ENCODE measurements at regions not wholly inside any gene's neighbourhood (a gene's known extent, or its start where the extent isn't known, plus 50 kb on each side); places are given as distances from the start of the nearest gene placed in this dataset.

GRCh38 chr6:99138445-99138844 lies 190.7 kb upstream of the FBXL4 start:
- no peak for ATAC-seq

GRCh38 chr6:99137314-99137713 lies 189.6 kb upstream of the FBXL4 start:
- ATAC-seq = no peak

DNA sequence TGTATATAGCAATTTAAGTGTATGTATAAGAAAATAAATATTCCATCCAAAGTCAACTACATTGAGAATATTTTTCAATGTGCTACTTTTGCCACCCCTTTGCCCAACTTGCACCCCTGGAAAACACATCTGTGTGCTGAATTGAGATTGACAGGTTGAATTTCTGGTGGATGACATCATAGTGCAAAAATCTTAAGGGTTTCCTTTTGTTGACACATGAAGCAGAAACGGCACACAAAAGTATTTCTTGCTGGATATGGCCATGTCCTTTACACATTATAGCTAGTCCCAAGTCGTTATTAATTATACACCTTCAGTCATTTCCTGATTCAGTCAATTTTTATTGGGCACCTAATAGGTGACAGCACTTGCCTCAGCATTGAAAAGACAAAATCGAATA lies 188.7 kb upstream of the FBXL4 start:
- no peak for ATAC-seq

DNA sequence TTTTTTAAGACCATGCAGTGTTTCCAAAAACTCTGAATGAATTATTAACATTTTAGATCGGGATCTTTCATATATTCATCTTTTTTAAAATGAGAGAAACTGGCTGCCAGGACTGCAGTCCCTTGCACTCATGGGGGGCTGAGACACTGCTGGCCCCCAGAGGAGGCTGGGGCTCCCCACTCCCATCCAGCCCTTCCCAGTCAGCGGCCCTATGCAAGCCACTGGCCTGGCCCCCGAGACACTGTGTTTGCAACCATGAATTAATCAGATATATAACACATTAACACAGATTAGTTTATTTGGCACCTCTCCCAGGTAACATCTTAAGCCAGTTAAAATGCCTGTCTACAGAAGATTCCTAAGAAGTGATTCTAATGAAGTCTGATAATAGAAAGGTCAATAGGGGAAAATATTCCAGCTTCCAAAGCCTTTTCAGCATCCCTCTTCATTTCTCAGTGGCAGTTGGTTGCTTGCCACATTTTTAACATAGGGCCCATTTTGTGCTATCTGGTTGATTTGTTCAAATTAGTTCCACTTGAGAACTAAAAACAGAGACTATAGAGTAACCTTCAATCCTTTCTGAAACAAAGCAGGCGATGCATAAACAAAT lies 184.4 kb upstream of the FBXL4 start:
- no peak for ATAC-seq

DNA sequence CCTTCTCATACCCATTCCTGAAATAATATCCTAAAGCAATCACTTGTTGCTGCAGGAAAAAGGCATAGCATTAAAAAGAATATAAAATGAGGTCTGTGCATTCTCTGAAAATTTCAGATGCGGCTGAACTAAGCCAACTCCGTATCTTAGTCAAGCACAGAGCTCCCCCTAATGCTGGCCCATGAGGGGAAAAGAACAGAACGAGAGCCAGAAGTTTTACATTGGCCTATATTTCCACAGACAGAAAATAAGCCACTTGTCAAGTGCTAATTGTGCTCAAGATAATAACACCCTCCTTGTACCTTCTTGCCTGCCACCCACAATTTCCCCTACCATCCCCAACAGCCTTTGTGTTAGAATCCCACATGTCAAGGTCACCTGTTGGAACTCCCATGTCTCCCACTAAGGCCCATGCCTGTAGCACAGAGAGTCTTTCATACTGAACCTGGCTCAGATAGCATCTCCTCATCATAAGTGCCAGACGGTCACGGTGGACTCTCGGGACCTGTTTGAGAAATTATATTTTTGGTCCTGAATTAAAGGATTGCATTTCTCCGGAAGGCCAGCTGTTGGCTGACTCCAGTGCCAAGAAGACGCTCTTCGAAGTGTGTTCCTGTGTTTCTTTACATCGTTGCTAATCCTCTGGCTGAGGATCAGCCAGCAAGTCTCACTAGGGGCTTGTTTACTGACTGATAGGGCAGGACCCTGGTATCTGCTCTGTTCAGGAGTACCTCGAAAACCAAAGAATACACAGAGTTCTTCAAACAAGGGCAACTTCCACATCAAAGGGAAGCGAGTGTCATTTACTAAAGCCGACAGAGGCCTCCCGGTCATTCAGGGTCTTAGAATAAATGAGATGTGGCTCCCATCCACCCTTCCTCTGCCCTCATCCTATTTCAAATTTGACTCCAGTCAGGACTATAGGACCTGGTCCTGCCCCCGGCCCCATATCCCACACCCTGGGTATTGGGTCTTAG lies 183.4 kb upstream of the FBXL4 start:
- no peak for ATAC-seq

DNA sequence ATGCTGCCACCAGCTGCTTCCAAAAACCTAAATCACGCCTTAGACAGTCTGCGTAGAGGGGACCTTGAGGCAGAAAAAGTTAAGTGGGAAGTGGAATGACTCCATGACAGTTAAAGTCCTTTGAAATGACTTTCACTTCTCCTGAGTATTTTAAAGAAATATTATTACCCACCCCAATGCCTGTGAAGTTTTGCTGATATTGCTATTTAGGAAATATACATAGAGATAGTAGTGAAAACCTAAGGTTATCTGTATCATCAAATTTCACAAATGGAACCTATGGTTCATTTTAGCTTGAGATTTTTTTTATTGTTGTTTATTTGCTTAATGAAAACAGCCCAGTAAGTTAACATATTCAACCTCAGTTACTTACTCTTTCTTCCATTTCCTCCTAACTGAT lies 182.1 kb upstream of the FBXL4 start:
- ATAC-seq = no peak

GRCh38 chr6:99121748-99122147 lies 174.0 kb upstream of the FBXL4 start:
- ATAC-seq = peak; percentile 53

DNA sequence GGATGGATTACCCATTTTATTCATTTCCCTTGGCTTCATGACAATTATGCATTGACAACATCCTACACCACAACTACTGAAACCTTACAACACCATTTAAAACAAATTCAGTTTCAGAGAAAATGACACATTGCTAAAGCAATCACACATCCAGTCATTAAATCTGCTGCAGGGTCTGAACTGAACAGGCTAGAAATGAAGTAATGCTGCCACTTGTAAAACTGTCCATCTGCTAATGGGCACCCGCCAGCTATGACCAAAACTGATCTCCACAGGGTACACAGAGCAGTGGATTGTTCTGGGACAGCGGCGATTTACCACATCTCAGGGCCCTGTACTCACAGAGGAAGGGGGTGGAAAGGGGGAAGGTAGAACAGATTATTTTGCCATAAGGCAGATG lies 172.9 kb upstream of the FBXL4 start:
- no peak for ATAC-seq

DNA sequence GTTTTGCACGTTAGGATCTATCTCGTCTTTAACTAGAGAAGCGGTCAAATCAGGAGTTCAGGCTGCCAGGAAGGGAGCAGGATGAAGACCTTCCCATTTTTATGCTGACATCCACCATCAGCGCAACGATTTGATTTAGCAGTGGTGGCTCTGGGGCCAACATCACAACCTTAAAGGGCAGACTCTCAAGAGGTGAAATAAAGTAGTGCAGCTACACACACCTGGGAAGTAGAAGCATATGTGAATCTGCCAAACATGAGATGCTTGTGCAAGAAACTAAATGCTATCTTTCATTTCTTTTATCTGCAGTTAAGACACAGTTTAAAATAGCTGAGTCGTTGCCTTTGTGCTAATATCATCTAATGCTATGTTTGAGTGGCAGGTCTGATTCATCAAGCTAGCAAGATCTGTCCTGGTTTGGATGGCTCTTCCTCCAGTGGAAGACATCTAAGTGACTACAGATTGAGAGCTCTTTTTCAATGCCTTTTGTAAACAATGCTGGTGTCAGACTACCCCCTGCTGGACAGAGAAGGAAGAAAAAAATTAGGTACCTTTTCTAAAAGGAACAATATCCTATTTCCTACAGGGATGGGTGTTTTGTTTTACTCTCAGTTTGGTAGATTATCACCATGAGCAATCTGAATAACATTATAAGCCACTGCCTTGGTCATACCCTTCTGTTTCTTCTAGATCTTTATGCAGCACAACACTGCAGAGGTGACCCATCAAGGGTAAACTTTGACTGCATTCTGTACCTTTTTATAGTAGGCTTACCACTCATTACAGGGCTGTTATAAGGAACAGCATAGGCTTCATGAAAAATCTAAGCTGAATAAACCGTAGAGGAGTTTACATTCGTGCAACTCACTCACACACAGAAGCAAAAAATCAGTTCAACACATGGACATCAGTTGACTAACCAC lies 171.6 kb upstream of the FBXL4 start:
- ATAC-seq = peak; percentile 52

- ATAC-seq = no peak
Observed at GRCh38 chr6:99114769-99115406, 167.1 kb upstream of the FBXL4 start.

DNA sequence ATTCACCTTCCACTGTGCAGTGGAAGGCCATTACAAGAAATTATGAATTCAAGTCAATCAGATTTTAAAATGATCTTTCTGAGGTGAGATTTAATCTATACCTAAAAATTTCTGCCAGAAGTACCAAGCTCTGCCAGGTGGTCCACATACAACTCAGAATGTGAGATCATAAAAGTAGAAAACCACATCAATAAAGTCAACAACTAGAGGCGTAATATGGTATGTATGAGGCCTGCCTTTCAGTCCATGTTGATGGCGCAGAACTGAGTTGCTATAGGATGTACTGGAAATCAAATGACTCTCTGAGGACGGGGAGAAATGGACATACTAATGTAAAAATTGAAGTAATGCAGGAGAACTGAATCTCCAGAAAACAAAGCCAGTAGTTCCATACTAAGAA lies 163.8 kb upstream of the FBXL4 start:
- no peak for ATAC-seq

- ATAC-seq = no peak
Observed at GRCh38 chr6:99110029-99110428, 162.3 kb upstream of the FBXL4 start.

- ATAC-seq = no peak
Observed at GRCh38 chr6:99104218-99104617, 156.5 kb upstream of the FBXL4 start.

DNA sequence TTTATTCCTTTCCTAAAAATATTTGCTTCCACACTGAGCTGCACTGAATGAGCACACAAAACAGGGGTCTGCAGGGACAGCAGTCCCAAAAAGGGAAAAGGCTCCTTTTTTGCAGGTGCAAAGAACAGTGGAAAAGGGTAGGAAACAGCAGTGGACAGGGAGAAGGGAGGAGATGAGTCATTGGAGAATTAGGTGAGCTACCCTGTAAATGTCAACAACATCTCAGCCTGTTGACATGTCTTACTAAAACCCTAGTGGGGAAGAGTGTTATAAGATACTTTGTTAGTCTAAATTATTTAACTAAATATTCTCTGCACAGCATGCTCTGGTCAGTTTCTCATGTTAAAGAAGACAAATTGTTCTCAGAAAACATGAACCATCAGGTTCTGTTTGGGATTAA lies 151.5 kb upstream of the FBXL4 start:
- ATAC-seq = no peak

DNA sequence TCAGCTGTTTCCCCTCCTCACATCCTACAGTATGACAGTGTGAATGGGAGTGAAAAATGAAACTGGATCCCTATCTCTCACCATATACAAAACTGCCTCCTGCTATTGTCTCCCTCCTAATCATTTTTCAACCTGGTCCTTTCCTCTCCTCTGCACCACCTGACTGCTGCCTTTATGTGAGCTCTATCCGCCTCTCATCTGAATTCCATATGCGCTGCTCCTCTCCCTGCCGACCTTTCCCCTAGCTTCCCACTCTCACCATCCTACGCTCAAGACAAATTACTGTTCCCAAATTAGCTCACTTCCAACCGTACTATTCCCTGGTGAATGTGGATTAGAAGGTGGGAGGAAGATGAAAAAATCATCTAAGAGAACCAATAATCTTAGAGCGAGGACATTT lies 148.4 kb upstream of the FBXL4 start:
- ATAC-seq = no peak

DNA sequence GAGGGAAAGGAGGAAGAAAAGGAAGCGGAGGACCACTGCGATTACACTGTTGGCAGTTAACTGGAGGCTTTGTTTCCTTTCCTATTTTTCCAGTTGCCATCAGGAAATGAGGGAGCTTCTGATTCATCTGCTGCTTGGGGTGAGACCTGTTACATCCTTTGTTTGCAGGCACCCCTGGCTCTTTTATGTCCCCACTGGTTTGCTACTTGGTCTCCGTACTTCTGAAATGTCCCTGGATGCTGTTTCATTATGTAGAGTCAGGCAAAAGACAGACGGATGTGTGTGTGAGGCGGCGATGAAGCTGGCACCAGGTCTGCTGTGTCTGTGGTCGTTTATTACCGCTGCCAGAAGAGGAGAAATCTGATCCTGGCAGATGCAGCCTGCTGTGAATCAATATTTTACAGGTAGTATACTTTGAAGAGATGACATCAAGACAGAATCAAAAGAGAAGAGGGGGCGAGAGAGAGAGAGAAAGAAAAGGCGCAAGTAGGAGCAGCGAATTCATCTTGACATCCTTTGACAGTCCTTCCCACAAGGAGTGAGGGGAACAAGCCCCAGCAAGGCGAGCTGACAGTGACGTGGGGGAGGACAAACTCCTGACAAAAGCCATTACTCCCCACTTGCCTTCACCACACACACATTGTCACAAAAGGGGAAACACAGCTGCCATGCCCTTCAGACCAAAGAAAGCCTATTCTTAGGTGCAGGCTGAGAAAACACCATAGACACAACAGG lies 145.9 kb upstream of the FBXL4 start:
- no peak for ATAC-seq

DNA sequence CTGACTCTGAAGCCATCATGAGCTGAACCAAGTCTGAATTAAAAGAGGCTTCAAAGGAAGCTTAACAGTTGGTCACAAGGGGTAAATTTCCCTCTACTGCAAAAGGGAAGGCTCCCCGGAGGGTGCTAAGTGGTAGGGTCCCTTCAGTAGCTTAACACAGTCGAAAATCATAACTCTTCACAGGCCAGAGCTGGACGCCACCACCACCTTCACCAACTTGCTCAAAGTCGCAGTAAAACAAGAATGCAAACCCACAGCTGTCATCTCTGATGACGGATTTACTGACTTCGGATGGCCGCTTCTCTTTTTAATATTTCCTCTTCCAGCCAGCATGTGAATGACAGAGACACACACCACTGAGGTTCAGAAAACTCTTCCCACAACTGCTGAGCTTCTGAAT lies 144.7 kb upstream of the FBXL4 start:
- ATAC-seq = no peak

- ATAC-seq = no peak
Observed at GRCh38 chr6:99091985-99092384, 144.2 kb upstream of the FBXL4 start.

- no peak for ATAC-seq
Observed at GRCh38 chr6:99080191-99080590, 132.4 kb upstream of the FBXL4 start.

DNA sequence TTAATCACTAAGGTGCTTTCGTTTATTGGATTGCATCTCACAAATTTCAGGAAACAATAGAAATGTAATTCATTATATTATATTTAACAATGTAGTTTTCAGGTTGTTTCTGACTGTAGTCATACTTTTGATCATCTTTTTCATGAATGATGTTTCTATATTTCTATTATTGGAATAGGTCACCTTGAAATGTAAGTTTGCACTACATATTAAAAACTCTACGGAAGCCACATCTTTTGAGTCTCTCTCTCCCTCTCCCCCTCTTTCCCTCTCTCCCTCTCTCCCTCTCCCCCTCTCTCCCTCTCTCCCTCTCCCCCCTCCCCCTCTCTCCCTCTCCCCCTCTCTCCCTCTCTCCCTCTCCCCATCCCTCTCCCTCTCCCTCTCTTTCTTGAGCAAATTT lies 131.3 kb upstream of the FBXL4 start:
- no peak for ATAC-seq

DNA sequence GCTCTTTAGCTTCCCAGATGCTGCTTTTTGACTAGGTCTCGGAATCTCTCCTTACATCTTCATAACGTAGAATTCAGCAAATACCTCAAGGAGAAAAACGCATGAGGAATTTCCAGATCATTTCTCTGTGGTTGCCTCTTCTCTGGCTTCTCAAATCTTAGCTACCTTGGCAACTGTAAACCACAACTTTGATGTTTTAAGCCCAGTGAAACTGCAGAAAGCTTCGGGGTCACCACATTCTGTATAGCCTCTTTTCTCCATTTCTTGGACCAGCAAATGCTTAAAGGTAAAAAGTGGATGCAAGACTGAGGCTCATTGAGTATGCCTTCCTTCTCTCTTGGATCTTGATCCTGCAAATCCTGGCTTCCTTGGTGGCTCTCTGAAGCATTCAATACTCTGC lies 125.5 kb upstream of the FBXL4 start:
- no peak for ATAC-seq

GRCh38 chr6:99066044-99066443 lies 118.3 kb upstream of the FBXL4 start:
- no peak for ATAC-seq

Data from esophagus mucosa (tissue), 1 donor.